ENCODE measurements at regions not wholly inside any gene's neighbourhood (a gene's known extent, or its start where the extent isn't known, plus 50 kb on each side); places are given as distances from the start of the nearest gene placed in this dataset.

DNA sequence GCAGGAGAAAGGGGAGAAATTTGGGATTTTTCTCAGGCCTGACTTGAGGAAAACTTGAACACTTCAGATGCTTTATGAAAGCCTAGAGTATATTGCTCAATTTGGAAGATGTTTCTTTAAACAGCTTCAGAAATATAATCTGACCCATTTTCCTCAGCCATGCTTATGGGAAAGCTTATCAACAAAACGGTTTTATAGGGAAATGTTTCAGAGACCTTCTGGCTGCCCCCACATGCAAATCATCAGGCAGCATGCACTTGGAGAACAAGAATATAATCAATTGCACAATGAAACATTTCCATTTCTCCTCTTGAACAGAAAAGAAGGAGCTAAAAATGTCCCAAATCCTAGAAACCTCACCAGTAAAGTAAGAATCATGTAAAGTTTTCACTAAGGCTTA, 411.2 kb upstream of the ETAA1 start:
- in situ Hi-C loops (cut with MboI; ENCODE audit: low pct_unique_long_range_greater_than_20kb, low sequenced_read_pairs) = no loop called here
- DNase-seq = no peak

DNA sequence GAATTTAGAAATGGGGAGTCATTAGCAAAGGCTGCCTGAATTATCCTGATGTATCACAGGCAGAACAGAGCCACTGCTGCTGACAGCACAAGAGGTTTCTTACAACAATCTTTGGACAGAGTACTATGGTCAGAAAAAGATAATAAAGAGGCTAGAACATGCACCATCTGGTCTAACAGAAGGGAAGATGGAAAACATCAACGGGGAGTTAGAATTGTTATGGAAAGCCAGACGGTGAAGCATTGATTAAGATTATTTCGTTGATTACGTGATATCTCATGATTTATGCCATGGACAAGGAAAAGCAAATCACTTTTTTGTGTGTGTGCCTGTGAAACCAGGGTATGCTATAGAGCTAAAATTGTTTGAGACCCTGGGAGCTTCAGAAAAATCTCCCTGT, 409.4 kb upstream of the ETAA1 start:
- no peak for DNase-seq
- in situ Hi-C loops (cut with MboI; ENCODE audit: low pct_unique_long_range_greater_than_20kb, low sequenced_read_pairs) = no loop called here

DNA sequence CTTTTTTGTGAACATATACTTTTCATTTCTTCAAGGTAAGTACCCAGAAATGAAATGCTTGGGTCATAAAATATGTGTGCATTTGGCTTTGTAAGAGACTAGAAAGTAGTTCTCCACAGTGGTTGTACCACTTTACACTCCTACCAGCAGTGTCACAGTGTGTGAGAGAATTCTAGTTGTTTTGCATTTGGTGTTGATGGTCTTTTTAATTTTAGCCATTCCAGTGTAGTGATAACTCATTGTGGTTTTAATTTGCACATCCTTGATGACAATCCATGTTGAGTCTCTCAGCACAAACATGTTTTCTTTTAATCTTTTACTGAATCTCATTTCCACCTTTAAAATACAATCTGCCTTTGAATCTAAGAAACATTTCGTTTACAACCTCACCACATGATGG, 402.5 kb upstream of the ETAA1 start:
- in situ Hi-C loops (cut with MboI; ENCODE audit: low pct_unique_long_range_greater_than_20kb, low sequenced_read_pairs) = no loop called here
- DNase-seq = no peak

DNA sequence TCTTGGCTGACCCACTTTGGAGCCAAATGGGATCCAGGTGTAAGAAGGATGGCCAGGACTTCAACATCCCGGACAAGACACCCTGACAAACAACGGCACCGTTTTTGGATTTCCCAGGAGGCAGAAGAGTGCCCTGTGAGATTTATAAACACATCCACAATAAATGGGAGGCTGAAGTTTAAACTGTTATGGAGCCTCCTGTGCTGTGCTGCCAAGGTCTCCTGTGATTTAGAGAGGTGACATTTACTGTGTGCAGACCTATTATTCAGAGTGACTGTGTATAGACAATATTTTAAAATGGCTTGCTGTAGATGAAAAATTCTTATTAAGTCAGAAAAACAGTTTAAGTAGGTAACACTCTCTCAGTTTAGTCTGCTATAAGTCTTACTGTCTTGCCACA, 401.5 kb upstream of the ETAA1 start:
- no peak for DNase-seq
- in situ Hi-C loops (cut with MboI; ENCODE audit: low pct_unique_long_range_greater_than_20kb, low sequenced_read_pairs) = no loop called here

DNA sequence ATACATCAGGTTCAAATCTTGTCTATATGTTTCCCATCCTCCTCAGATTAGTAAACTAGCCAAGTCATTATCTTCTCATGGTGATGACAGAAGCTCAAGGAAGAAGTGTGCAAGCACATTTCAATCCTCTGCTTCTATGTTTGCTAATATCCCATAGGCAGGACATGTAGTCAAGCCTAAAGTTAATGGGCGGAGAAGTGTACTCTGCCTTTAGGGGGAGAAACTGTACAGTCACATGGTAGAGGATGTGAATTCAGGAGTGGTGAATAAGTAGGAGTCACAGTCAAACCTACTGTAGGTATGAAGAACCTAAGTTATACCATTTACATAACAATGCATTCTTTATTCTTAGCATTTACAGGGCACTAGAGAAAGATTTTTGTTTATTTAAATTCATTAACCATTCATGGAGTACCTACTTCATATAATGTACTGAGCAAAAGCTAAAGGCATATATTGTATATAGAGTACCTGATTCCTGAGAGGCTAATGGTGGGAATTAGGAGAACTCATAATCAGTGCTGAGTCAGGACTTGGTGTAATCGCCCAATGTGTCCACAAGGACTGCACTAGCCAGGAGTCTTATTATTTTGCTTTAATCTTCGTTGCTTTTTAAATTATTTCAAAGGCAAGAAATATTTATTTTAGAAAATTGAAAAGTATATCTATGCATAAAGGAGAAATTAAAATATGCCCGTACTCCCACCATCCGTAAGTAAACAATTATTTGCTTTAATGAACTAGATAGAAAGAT, 394.3 kb upstream of the ETAA1 start:
- in situ Hi-C loops (cut with MboI; ENCODE audit: low pct_unique_long_range_greater_than_20kb, low sequenced_read_pairs) = no loop called here
- no peak for DNase-seq

DNA sequence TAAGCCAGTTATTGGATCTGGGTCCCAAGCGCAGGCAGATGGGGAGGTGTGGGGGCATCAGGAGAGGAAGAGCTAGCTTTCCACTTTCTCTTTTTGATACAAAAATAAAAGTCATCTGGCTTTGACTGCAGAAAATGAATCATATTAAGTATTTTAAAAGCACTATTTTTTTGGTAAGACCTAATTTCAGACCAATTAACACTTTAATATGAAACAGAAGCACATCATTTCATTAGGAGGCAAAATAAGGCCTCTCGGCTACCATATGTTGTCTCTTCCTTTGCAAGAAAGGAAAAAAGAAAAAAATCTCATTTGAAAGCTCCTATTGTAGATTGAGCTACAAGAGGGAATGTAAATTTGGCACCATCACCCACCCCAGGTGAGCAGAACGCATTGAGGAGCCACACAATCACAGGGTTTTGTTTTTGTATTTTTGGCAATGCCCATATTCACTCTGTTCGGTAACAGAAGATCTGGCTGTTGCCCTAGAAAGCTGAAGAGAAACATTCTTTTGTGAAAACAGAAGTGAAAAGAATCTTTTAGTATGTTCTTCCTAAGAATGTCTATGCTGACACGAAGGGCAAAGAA, 390.7 kb upstream of the ETAA1 start:
- no peak for DNase-seq
- in situ Hi-C loops (cut with MboI; ENCODE audit: low pct_unique_long_range_greater_than_20kb, low sequenced_read_pairs) = no loop called here

DNA sequence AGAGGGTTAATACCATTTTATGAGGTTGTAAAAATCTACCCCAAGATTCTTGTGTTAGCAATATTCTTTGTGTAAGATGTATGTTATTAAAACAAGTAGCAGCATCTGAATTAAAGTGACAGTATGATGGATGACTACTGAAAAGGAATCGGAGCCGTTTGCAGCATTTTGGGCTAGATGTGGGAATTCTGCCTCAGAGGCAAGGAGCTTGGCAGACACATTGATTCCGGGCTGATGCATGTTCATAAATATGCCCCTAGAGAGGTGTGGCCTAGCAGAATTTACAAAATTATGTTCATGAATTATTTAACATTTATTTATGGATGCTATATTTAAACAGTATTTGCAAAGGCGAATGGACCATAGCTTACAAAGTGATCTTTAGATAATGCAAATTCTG, 389.0 kb upstream of the ETAA1 start:
- in situ Hi-C loops (cut with MboI; ENCODE audit: low pct_unique_long_range_greater_than_20kb, low sequenced_read_pairs) = no loop called here
- DNase-seq = no peak

DNA sequence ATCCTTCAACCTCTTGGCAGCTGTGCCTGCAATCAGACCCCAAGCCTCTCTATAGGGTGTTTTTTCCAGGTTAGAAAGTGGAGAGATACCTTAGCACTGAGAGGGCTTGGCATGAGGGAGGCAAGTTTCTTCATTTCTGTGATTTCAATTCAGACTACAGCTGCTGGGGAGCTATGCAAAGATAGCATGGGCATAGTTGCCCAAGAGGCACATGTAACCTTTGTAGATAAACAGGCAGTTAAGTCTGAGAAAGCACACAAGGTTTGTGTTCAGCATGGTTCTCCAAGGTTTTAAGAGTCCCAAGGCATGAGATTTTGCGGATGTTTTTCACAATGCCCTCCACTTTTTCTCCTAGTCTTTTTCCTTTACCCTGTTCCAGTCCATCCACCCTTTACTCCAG, 385.0 kb upstream of the ETAA1 start:
- in situ Hi-C loops (cut with MboI; ENCODE audit: low pct_unique_long_range_greater_than_20kb, low sequenced_read_pairs) = no loop called here
- DNase-seq = no peak

DNA sequence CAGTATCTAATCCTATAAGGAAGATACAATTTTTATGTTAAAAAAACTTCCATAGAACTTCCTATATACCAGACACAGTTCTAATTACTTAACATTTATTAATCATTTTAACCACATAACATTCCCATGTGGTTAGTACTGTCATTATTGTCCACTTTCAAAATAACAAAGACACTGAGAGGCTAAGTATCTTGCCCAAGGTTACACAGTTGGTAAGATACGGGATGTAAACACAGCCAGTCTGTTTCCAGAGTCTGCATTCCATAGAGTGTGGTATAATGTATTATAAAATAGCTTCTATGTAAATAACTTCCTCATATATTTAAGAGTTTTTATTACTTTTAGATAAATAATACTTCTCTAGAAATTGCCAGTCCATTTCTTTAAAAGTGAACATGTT, 383.3 kb upstream of the ETAA1 start:
- DNase-seq = no peak

DNA sequence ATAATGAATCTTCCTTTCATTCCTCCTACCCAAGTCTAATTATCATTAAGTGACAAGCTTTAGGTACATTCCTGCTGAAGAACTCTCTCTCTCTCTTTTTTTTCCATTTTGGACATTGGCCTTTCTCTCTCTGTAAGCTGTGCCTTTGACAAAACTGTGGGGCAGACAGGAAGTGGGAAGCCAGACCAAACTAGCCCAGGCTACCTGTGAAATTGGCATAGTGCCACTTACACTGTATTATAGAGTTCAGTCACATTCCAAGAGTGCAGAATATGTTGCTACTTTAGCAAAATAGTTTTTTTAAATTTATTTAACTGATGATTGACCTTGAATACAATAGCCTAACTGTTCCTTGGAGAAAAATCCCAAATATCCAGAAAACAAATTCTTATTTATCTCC, 381.5 kb upstream of the ETAA1 start:
- no peak for DNase-seq
- in situ Hi-C loops (cut with MboI; ENCODE audit: low pct_unique_long_range_greater_than_20kb, low sequenced_read_pairs) = no loop called here

More for the DNA sequence above, 383.3 kb upstream of the ETAA1 start:
- in situ Hi-C loops (cut with MboI; ENCODE audit: low pct_unique_long_range_greater_than_20kb, low sequenced_read_pairs) = no loop called here

DNA sequence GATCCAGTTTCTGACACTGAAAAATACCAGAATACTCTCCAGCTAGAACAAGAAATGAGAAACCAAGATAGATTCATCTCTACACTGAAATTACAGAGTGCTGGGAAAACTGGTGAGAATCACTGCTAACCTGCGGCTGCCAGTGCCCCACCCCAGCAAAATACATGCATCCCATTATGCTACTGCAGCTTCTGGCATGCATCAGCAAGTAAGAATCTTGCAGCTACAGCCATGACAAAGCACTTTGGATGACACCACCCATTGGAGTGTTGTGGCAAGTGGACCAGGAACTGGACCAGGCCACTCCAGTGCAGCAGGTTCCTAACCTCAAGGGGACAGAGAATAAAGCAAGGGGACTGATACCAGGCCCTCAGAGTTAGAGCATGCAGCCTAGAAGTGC, 378.8 kb upstream of the ETAA1 start:
- no peak for DNase-seq
- in situ Hi-C loops (cut with MboI; ENCODE audit: low pct_unique_long_range_greater_than_20kb, low sequenced_read_pairs) = no loop called here

DNA sequence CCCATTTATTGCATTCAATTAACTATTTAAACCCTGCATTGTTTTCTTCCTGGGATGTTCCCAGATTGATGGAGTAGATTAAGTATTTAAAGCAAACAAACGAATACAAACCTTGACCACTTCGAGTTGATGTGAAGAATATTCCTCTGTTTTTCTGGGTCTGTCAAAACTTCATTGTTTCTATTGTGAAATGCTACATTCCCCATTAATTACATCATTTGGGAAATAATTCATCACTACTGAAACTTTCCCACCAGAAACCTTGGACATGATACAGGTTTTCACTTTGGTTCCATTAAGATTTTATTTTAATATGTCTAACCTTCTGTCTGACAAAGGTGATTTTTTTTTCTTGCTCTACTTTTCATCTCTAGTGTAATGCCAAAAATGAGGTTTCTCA, 365.1 kb upstream of the ETAA1 start:
- in situ Hi-C loops (cut with MboI; ENCODE audit: low pct_unique_long_range_greater_than_20kb, low sequenced_read_pairs) = no loop called here
- no peak for DNase-seq

DNA sequence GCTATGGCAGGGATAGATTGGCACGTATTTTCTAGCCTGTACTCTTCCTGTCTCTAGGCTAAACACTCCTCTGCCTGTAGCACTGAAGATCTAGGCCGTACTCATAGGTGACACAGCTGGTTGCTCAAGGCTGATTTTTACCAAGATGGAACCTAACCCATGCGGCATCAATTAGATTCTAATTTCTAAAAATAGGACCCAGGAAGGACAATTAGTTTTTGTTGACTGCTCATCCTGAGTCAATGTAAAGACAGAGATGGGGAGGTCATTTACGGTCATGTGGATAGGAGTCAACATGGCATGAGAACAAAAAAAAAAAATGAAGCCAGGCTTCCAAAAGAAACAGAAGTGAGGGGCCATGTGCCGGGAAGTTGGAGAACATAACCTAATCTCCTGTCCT, 360.7 kb upstream of the ETAA1 start:
- in situ Hi-C loops (cut with MboI; ENCODE audit: low pct_unique_long_range_greater_than_20kb, low sequenced_read_pairs) = no loop called here
- DNase-seq = no peak

DNA sequence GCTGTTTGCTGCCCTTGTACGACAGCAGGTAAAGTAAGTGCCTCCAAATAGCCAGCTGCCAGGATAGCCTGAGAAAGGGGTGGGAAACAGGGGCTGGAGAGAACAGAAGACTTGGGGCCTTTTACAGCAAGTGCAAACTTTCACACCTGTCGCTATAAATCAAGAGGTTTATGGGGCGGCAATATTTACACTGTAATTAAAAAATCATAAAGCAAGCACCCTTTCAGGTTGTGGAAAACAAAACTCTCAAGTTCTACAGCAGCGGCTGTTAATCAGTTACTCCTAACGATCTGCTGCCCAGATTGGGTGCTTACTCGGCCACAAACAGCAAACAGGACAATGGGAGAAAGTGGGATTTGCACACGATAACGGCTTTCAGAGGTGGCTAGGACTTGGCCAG, 359.5 kb upstream of the ETAA1 start:
- no peak for DNase-seq
- in situ Hi-C loops (cut with MboI; ENCODE audit: low pct_unique_long_range_greater_than_20kb, low sequenced_read_pairs) = no loop called here

DNA sequence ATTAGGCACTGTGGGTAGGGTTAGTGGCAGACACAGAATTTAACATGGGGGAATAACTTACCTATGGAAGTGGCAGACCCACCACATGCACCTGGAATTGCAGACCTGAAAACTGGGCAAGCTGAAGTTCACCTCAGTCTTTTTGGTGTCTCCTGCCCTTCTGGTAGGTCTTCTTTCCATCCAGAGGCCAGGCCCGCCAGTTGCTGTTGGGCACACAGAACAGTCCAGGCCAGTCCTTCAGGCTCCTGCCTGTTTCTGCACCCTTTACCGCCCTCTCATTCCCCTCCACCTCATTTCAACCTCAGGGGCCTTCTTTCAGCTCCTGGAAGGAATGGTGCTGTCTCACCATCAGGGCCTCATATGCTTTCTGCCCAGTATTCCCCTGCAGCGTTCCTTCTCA, 358.9 kb upstream of the ETAA1 start:
- in situ Hi-C loops (cut with MboI; ENCODE audit: low pct_unique_long_range_greater_than_20kb, low sequenced_read_pairs) = no loop called here

DNA sequence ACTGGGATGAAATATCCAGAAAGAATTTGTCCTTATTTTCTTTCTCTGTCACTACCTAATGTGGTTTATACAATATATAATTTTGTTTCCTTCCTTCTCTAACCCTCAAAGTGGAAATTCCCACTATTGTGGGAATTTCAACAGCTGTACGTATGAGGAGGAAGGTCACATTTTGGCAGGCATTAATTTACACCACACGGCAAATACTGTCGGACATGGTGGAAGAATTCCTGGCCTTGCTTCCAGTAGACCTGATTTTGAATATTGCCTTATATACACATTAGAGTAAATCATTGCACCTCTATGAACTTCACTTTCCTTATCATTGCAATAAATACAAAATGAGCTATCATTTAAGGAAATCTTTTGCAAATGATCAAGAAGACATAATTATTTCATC, 358.1 kb upstream of the ETAA1 start:
- no peak for DNase-seq
- in situ Hi-C loops (cut with MboI; ENCODE audit: low pct_unique_long_range_greater_than_20kb, low sequenced_read_pairs) = no loop called here

More for the DNA sequence above, 358.9 kb upstream of the ETAA1 start:
- no peak for DNase-seq

DNA sequence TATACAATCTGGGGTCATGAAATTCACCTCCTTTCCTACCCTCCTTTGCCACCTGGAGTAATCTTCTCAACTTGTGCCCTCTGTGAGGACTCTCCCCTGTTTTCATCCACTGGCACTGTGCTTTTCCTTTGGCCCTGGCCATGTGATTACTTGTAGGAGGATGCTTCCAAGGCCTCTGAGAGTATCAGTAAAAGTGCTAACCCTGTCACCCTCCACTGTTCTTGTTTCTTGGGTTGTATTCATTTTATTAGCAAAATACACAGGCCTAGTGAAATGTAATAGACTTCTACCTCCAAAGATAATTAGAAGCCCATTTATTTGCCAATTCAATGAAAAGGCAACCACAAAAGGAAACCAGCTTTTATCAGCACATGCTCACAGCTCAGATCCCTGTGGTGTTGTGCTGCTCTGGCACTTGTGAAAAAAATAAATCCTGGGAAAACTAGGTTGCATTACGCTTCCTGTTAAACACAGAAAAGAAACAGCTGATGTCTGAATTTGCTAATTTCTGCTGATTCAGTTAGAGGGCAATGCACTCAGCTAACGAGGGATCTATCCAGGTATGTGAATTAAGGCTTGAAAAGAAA, 357.5 kb upstream of the ETAA1 start:
- DNase-seq = no peak
- in situ Hi-C loops (cut with MboI; ENCODE audit: low pct_unique_long_range_greater_than_20kb, low sequenced_read_pairs) = no loop called here

DNA sequence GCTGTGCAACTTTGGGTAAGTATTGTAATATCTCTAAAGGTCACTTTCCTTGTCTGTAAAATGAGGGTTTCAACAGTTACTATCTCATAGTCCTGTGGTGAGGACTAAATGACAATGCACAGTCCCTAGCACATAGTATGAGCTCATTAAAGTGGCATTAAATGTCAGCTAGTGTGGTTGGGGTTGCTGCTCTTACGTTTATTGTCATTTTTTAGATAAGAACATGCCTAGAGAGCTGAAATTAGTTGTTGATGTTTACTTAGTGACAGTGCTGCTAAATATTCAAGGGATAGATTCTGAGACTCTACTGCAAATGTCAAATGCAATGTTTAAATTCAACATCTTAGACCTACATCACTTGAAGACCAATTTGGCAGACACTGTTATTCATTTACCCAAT, 356.1 kb upstream of the ETAA1 start:
- DNase-seq = no peak
- in situ Hi-C loops (cut with MboI; ENCODE audit: low pct_unique_long_range_greater_than_20kb, low sequenced_read_pairs) = no loop called here

DNA sequence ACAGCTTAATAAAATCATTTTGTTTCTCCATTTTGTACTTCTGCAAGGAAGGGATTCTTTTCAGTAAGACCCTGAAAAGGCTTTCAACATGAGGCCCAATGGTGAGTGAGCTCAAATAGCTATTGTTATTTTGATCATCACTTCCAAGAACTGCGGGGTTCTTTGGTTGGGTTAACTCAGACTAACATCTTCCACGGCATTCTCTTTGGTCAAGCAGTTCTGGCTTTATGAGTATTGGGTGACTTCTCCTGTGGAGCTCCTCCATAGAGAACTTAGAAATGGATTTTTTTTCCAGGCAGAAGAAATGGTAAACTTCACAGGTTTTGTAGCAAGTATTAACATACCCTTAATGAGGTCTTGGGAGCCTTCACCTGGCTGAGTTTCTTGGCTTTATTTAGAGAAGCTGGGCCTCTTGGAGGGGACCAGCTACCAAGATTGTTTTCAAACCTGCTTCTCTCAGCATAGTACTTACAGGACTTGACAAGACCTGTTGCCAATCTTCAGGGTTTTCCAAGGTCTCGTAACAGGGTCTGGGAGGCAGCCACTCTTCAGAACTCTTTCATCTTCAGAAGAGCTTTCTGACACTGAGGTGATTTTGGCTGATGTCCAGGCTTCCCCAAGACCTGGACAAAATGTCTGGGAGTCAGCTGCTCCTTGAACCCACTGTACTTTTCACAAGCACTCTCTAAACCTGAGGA, 353.2 kb upstream of the ETAA1 start:
- in situ Hi-C loops (cut with MboI; ENCODE audit: low pct_unique_long_range_greater_than_20kb, low sequenced_read_pairs) = no loop called here
- DNase-seq = no peak

DNA sequence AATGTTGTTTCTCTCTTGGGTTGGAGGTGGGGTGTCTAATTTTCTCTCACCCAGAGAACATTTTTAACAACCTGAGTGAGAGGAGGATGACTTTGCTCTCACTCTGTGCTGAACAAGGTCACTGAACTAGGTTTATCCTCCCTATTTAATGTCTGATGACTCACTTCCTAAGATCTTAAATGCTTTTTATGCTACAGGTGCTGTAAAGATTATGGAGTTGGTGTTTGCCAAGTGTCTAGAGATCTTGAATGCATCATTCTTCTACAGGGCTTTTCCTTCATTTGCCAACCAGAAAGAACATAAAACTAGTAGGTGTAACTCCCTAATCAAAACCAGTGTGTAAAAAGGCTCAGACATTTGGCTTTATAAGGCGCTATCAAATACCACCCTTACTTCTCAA, 350.5 kb upstream of the ETAA1 start:
- in situ Hi-C loops (cut with MboI; ENCODE audit: low pct_unique_long_range_greater_than_20kb, low sequenced_read_pairs) = no loop called here
- no peak for DNase-seq

All from KBM-7 (cell line).